ENCODE measurements at regions not wholly inside any gene's neighbourhood (a gene's known extent, or its start where the extent isn't known, plus 50 kb on each side); places are given as distances from the start of the nearest gene placed in this dataset.

DNA sequence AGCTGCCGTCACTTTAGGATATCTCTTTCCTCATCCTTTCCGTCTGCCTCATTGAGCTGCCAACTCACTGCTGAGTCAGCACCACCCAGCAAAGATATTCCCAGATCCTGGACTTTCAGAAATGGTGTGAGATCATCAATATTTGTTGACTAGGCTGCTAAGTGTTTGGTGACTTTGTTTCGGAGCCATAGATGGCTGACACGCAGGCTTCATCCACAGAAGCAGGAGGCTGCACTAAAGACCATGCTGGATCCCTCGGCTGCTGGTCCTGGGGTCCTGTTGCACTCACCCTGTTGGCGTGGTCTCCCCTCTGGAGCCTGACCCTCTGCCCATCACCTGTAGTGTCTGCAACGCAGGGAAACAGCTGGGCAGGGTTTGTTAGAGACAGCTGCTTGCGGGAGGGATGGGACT, 96.5 kb downstream of the ERMARD start:
- intact Hi-C loops (cut with DNase I) = no loop called here
- peak in 1 of 10 donors; percentile 54 for DNase-seq

DNA sequence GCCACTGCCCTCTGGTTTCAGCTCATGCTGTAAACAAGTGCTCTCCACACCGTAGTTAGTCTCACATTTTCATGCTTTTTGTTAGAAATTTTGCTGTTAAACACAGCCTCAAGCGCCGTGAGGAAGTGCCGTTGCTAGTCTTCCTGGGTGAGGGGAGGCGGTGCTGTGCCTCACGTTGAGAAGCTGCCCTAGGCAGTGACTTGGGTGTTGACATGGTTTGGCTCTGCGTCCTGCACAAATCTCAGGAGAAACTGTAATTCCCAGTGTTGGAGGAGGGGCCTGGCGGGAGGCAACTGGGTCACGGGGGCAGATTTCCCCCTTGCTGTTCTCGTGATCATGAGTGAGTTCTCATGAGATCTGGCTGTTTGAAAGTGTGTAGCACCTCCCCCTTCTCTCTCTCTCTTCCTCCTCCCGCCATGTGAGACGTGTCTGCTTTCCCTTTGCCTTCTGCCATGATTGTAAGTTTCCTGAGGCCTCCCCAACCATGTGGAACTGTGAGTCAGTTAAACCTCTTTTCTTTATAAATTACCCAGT, 95.8 kb downstream of the ERMARD start:
- peak in 2 of 10 donors; percentile 35 to 65 for DNase-seq
- intact Hi-C loops (cut with DNase I) = no loop called here

DNA sequence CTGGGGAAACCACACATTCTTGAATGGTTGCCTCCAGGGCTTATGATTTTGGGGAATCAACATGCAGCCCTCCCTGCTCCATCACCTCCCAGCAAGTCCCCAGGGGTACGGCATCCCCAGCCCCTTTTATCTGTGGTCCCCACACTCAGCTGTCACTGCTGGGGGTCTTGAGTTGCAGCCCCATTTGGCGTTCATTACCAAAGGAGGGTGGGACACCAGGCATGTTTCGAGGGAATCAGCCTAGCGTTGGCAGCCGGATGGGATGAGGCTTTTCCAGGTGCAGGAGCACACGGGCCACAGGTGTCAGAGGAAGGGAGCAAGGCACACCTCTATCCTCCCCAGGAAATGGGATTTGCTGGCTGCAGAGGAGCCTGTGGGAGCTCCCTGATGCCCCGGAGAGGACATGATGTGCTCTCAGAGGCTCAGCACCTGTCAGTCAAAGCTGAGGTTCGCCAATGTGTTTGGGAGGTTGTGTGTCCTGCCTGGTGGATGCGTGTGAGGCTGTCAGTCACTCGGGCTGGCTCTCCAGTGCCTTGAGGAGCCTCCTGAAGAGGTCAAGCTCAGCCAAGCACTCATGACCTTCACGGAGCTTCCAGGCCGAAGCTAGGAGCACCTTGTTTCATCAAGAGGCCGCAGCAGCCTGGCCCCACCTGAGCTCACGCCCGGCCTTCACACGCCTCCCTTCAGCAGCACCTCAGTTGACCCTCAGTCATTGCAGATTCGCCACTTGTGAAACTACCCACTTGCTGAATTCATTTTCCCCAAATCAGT, 95.0 kb downstream of the ERMARD start:
- intact Hi-C loops (cut with DNase I) = no loop called here
- DNase-seq = peak in 3 of 10 donors; percentile 35 to 79 (median 65)

DNA sequence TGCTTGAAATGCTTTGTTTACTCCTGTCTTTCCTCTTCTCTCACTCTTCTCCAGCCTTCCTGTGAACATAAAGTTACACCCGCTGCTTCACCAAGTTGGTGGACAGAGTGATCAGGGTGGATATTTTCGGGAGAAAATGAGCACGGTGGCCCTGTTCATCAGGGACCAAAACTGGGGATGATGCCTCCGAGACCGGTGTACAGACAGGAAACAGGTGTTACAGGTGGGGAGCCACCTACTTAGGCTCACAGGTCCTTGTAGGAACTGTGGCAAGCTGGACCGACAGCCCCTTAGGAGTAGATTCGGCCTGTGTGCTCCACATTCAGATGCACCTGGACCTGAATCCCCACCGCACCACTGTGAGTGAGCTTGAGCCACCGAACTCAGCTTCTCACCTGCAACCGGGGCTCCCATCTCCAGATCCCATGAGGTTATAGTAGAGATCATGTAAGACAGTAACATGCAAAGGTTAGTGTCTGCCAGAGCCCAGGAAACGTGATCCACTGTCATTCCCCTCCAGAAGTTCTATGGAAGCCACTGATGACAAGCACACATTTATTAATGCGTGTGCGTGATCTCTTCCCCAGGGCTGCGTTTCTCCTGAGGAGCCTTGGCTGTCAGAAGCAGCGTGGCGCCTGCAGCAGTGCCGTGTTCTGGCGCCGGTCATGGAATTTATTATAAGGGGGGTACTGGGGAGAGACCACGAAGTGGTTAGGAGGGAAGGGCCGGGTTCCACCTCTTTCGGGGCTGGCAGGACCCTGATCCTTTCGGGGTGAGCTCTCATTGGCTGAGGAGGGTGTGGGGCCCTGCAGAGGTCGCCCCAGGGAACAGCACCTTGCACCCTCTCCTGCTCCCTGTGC, 94.2 kb downstream of the ERMARD start:
- intact Hi-C loops (cut with DNase I) = no loop called here
- peak in 2 of 10 donors; percentile 22 to 55 for DNase-seq

DNA sequence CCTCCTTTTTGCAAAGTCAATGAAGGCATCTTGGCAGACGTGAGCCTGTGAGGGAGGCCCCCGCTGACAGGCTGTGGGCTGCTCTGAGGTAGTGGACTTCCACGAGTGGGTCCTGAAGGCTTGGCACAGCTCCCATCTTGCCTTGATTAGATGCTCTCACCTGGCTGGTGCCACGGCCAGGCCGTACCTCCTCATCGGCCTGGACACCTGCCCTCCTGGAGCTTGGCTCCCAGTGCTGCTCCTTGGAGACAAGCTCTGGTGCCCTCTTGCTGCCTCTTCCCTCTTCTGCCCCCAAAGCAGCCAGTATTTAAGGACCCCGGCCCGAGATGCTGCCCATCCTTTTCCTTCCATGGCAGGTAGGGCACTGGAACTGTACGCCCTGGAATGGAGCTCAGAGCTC, 93.5 kb downstream of the ERMARD start:
- DNase-seq = peak in 3 of 10 donors; percentile 52 to 74 (median 59)
- intact Hi-C loops (cut with DNase I) = no loop called here

DNA sequence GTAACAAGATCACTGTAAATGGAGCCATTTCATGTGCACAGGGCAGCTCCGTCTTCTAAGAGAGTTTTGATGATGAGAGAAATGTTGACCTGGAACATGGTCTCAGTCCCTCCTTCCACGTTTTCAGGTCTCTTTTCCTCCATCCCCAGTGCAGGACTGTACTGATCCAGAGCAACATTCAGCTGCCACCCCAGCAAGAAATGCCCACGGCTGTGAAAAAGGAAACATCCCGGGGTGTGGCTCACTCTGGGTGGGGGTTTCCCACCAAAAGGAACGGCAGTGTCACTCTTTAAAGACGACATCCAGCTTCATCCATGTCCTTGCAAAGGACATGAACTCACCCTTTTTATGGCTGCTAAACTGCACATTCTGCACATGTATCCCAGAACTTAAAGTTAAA, 92.6 kb downstream of the ERMARD start:
- intact Hi-C loops (cut with DNase I) = no loop called here
- DNase-seq = peak in 2 of 10 donors; percentile 3 to 4

DNA sequence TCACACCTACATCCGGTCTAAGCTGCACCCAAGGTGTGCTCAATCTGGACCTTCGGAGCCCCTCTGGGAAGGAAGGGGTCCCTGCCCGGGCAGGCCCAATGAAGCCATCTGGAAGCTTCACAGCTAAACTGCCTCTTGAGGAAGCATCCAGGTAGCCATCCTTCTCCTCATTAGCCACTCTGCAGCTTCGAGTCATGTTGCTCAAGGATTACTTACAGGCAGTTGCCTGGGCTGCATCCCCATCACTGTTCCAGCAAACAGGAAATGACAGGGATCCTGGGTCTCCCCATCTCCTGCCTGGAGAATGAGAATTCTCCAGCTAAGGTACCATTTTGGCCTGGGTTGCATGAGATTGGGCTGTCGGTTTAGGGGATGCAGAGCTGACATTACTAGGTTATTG, 91.7 kb downstream of the ERMARD start:
- peak in 2 of 10 donors; percentile 34 to 45 for DNase-seq
- intact Hi-C loops (cut with DNase I) = no loop called here

DNA sequence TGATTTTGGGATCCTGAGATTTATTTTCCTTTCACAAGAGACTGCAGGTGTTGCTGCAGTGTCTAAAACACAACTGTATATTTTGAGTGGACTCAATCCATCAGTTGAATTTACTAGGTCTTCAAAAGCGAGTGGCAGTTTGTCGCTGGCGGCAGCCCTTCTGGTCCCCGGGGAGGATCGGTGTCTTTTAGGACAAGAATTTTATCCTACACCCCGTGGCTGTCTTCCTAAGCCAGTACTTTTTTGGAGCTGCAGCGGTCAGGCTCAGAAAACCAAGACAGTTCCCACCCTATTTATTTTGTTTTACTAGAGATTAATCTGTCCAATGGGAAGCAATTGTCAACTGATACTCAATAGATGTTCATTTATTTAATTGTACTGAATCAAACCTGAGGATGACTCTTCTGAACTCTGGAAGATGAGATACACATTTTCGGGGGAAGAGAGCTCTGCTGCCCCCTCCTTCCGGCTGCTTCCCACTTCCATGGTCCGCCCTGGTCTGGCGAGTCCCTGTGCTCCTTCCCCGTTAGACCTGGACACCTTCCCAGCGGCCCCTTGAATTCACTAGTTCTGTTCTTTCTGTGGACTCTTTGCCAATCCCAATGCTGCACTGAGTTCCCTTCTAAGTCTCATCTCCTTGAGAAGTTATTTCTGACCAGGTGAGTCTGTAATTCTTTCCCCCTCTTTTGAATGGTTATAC, 90.6 kb downstream of the ERMARD start:
- intact Hi-C loops (cut with DNase I) = no loop called here
- DNase-seq = peak in 2 of 10 donors; percentile 2 to 73

DNA sequence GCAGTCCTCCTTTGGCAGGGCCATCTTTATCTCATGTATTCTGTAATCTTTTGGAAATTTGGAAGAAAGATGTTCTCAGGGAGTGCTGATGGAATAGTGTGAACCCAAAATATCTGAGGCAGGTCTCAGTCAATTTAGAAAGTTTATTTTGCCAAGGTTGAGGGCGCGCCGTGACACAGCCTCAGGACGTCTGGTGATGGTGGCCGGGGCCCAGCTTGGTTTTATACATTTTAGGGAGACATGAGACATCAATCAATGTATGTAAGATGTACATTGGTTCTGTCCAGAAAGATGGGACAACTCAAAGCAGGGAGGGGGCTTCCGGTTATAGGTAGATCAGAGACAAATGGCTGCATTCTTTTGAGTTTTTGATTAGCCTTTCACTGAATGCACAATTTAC, 89.8 kb downstream of the ERMARD start:
- peak in 2 of 10 donors; percentile 26 to 61 for DNase-seq
- intact Hi-C loops (cut with DNase I) = no loop called here

DNA sequence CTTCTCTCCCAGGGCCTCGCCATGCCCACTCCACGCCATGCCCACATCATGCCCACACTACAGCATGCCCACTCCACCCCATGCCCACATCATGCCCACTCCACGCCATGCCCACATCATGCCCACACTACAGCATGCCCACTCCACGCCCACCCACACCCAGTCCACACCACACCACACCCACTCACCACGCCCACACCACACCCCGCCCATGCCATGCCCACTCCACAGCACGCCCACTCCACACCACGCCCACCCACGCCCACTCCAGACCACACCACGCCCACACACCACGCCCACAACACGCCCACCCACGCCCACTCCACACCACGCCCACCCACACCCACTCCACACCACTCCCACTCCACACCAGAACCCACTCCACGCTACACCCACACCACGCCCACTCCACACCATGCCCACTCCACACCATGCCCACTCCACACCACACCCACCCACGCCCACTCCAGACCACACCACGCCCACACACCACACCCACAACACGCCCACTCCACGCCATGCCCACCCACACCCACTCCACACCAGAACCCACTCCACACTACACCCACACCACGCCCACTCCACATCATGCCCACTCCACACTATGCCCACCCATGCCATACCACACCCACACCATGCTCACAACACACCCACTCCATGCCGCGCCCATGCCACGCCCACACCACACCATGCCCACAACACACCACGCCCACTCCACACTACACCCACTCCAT, 88.6 kb downstream of the ERMARD start:
- intact Hi-C loops (cut with DNase I) = no loop called here

DNA sequence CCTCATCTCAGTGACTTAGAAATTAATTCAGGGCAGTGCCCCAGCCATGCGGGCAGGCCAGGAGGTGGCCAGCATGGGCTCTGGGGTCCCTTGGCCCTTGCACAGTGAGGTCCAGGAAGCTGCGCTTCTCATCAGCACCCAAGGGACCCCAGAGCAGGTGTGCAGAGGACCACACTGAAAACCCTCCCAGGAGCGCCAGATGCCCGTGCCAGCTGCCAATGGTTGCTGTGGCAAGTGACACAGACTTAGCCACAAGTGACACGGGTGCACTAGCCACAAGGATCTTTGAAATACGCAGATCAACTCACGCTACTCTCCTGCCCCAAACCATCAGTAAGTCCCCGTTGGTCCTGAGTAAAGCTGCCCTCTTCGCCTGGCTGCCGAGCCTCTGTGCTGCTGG, 88.1 kb downstream of the ERMARD start:
- DNase-seq = peak in 3 of 10 donors; percentile 5 to 63 (median 49)
- intact Hi-C loops (cut with DNase I) = no loop called here

More for the DNA sequence above, 88.6 kb downstream of the ERMARD start:
- peak in 3 of 10 donors; percentile 57 to 71 (median 67) for DNase-seq

DNA sequence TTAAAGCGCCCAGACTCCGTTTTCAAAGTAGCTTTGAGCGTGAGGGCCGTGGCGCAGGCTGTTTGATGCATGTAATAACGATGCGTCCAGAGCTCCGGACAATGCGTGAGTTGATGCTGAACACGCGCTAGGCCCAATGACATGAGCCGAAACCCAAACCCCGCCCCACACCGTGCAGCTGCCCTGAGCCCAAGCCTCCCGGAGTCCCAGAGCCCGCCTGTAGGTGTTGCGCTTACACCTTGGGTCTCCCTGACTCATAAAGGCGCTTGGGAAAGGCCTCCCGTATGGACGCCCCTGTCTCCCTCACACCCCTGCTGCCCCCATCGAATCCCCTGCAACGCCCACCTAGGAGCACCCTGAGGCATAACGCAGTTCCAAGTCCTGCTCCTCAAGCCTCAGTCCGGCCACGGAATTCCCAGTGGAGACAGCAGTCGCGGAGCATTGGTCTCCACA, 87.6 kb downstream of the ERMARD start:
- intact Hi-C loops (cut with DNase I) = no loop called here
- peak in 3 of 10 donors; percentile 44 to 49 (median 49) for DNase-seq

DNA sequence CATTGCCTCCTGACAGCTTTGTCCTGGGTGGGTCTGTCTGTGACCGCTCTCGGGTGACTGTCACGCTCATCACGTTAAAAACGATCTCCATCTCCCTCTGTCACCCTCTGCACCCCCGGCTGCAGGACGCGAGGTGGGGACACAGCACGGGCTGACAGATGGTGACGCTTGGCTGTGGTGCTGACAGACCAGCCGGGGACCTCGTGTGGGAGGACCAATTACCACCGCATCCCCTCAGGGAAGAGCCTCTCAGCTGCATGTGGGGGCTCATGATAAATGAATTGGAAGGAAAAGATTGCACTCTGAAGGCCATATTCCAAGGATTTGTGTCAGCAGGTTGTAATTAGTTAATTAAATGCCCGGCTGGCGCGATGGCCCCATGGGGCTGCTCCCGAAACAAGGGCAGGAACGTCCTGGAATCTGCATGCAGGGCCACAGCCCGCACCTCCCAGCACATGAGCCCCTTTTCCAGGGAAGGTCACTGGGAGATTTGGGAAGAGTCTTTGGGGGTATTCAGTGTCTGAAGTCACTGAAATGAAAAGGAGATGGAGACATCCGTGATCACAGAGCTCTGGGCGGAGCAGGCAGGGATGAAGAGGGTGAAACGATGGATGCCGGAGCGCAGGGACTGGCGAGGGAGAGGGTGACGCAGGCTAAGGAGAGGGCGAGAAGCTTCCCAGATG, 87.1 kb downstream of the ERMARD start:
- DNase-seq = peak in 4 of 10 donors; percentile 7 to 55 (median 32)
- intact Hi-C loops (cut with DNase I) = no loop called here

DNA sequence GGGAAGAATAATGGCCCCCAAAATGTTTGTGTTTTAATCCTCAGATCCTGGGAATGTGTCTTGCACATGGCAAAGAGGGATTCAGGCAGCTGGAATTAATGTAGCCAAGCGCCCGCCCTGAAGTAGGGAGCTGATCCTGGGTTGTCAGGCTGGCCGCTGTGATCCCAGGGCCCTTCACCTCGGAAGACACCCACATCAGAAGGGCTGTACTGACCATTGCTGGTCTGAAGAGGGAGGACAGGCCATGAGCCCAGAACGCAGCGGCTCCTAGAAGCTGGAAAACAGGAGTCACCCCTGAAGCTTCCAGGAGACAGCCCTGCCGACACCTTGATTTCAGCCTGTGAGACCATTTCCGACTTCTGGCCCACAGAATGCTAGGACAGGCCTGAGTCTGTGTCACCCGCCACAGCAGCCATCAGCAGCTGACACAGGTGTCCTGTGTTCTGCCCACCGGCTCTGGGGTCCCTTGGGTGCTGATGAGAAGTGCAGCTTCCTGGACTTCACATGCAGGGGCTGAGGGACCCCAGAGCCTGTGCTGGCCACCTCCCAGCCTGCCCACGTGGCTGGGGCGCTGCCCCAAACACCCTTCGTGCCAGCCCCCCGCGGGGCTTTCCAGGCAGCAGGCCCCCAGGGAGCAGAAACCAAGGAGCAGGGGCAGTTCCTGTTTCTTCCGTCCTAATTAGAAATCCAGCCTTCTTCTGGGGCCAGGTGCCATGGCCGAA, 86.3 kb downstream of the ERMARD start:
- intact Hi-C loops (cut with DNase I) = no loop called here
- peak in 3 of 10 donors; percentile 47 to 63 (median 56) for DNase-seq

DNA sequence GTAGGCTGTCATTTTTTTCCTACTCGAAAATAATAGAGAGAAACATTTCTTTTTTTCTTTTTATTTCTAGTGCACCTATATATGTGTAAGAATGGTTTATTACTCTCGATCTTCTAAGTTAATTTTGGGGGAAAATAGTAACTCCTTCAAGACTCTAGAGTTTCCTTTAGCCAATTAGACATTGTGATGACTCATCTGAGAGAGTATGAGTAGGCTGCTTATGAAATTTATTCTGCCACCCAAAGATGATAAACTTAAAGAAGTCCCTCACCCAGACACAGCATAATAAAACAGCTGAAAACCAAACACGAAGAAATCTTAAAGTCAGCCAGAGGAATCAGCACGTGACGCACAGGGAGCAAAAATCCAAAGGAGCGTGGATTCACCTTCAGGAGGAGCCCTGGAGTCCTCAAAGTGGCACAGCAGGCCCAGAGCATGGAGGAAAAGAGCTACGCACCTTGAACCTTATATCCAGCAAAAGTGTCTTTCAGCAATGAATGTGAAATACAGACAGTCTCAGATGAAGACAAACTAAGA, 81.9 kb downstream of the ERMARD start:
- intact Hi-C loops (cut with DNase I) = no loop called here
- peak in 1 of 10 donors; percentile 12 for DNase-seq

DNA sequence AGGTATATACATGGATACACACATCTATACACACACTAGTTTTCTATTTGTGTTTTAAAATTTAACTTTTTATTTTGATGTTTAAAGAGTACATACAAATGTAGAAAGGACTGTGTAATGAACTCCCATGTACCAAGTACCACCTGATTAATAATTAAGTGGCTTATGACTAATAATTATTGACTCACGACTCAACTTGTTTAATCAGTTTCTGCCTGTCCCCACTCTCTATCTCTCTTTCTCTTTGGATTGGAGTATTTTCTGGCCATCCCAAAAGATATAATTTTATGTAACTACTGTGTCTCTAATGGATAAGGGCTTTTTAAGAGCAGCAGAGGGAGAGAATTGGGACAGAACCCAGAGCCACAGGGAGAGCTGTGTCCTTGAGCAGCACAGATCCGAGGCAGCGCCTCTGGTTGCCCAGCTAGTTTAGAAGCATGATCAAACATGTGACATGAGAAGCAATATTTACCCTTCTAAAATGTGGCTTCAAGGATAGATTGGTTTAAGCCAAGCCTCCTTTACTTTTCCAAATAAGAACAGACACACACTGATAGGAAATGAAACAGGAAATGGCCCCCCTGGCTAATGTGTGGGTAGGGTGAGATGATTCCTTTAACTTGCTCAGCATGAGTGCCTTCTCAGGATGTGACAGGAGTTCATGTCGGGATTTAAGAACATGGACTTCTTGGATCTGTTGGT, 81.0 kb downstream of the ERMARD start:
- intact Hi-C loops (cut with DNase I) = no loop called here
- peak in 2 of 10 donors; percentile 4 to 41 for DNase-seq

DNA sequence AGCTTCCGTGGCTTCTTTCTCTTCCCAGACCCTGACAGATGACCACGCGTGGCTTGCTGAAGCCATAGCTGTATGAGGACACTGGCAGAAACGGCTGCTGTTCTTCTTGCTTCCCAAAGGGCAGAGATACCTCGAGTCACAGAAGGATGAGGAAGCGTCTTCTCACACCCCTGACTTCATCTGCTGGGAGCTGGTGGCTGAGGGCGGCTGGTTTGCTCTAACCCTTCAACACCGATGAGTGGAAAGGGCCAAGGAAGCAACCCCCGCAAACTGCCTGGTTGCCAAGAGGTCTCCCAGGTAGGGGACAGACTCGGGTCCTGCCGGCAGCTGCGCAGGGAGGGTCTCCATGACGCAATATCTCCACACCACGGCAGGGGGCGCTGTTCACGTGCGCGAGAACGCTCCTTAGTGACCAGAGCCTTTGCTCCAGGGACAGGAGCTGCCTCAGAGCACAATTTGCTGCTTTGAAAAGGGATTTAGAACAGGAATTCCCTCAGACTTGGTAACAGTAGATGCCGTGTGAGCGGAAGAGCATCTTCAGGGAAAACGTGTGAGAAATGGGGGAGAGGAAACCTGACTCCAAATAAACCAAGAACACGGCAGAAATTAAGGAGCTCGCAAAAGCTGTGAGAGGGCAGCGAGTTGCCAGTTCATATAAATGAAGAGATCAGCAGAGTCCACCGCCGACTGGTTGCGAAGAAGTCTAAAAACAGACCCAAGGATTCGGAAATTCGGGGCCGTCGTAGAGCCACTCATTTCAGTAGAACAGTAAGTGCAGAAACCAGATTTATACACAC, 80.2 kb downstream of the ERMARD start:
- intact Hi-C loops (cut with DNase I) = loop anchor here (1.0 to 2.0 kb wide), 2 partner anchors 459 to 699 kb away; partner anchors contain the start of gene DLL1
- DNase-seq = peak; percentile 67 to 97 (median 87)

Data from posterior cingulate gyrus (tissue), 11 donors.